HG02588 (cell line): ENCODE measurements at regions not wholly inside any gene's neighbourhood (a gene's known extent, or its start where the extent isn't known, plus 50 kb on each side); places are given as distances from the start of the nearest gene placed in this dataset.
"Not testable (repeated sequence)": the region's sequence is repeated elsewhere in the genome, so short reads cannot be mapped to it uniquely, and the experiment has no call there.

Experiments
- ATAC-seq: cut with Tn5 transposase; IDR thresholded peaks from one replicate; pipeline ENCODE4 v1.9.1; 2021; ENCODE audit warnings: mild to moderate bottlenecking, moderate library complexity; ENCODE audit not compliant: unreplicated experiment

- no peak for ATAC-seq
These were observed 253.4 kb downstream of the SP3 start for GRCh38 chr2:173711816-173712215.

- no peak for ATAC-seq
These were observed 251.1 kb downstream of the SP3 start for GRCh38 chr2:173713904-173714555.

- no peak for ATAC-seq
These were observed 249.7 kb downstream of the SP3 start for GRCh38 chr2:173715441-173715840.

GRCh38 chr2:173716458-173717052 lies 248.6 kb downstream of the SP3 start:
- no peak for ATAC-seq

- no peak for ATAC-seq
These were observed 245.7 kb downstream of the SP3 start for GRCh38 chr2:173719471-173719870.

- no peak for ATAC-seq
These were observed 244.9 kb downstream of the SP3 start for GRCh38 chr2:173720306-173720705.

- no peak for ATAC-seq
These were observed 230.4 kb downstream of the SP3 start for GRCh38 chr2:173734797-173735196.

GRCh38 chr2:173737954-173738575 lies 227.1 kb downstream of the SP3 start:
- ATAC-seq, result not testable (repeated sequence)

GRCh38 chr2:173739006-173739405 lies 226.2 kb downstream of the SP3 start:
- ATAC-seq, result no peak

GRCh38 chr2:173740639-173741038 lies 224.5 kb downstream of the SP3 start:
- no peak for ATAC-seq

- ATAC-seq, result no peak
These were observed 223.4 kb downstream of the SP3 start for GRCh38 chr2:173741759-173742158.

- ATAC-seq, result no peak
These were observed 218.1 kb downstream of the SP3 start for GRCh38 chr2:173747035-173747434.

GRCh38 chr2:173749315-173749714 lies 215.9 kb downstream of the SP3 start:
- ATAC-seq, result no peak

GRCh38 chr2:173750353-173750801 lies 214.8 kb downstream of the SP3 start:
- no peak for ATAC-seq

GRCh38 chr2:173750831-173751230 lies 214.3 kb downstream of the SP3 start:
- ATAC-seq, result no peak

GRCh38 chr2:173751245-173751975 lies 213.8 kb downstream of the SP3 start:
- no peak for ATAC-seq

- ATAC-seq, result no peak
These were observed 213.0 kb downstream of the SP3 start for GRCh38 chr2:173752152-173752551.

- no peak for ATAC-seq
These were observed 211.7 kb downstream of the SP3 start for GRCh38 chr2:173753441-173753840.

GRCh38 chr2:173754165-173754564 lies 211.0 kb downstream of the SP3 start:
- no peak for ATAC-seq

- ATAC-seq, result no peak
These were observed 210.3 kb downstream of the SP3 start for GRCh38 chr2:173754837-173755236.

GRCh38 chr2:173755798-173756197 lies 209.4 kb downstream of the SP3 start:
- no peak for ATAC-seq

- ATAC-seq, result no peak
These were observed 205.2 kb downstream of the SP3 start for GRCh38 chr2:173759959-173760358.
